Ovary (tissue), 7 donors: ENCODE measurements at regions not wholly inside any gene's neighbourhood (a gene's known extent, or its start where the extent isn't known, plus 50 kb on each side); places are given as distances from the start of the nearest gene placed in this dataset.

Source experiments
- DNase-seq, 5 donors: peaks; one replicate each; pipeline ENCODE4 v3.0.0-alpha.2; 2019 to 2020
- H3K27ac ChIP-seq, 2 donors: fragments of 200-600 bp; one replicate each; pipeline versions ENCODE4 v1.5.1 to v1.8.0; 2019 to 2022
- H3K27me3 ChIP-seq: fragments of 200-600 bp; one replicate; pipeline ENCODE4 v1.8.0; 2022
- H3K36me3 ChIP-seq: fragments of 200-600 bp; sonication (generic); one replicate; pipeline ENCODE4 v1.5.1; 2019
- H3K4me1 ChIP-seq: one replicate; pipeline ENCODE4 v1.8.1; 2013; ENCODE audit warnings: mild to moderate bottlenecking, moderate library complexity; ENCODE audit not compliant: insufficient read depth
- H3K4me3 ChIP-seq: fragments of 200-600 bp; sonication (generic); one replicate; pipeline ENCODE4 v1.5.1; 2017
- H3K9me3 ChIP-seq, 2 donors: fragments of 200-600 bp in 1 of 2; sonication (generic) in 1 of 2; one replicate each; pipeline versions ENCODE4 v1.5.1 to v1.8.1; 2013 to 2019; ENCODE audit warnings: mild to moderate bottlenecking in 1 of 2, moderate library complexity in 1 of 2
- EP300 ChIP-seq: sonication (generic); formaldehyde crosslinking; IDR thresholded peaks from one replicate; pipeline ENCODE4 v1.6.1; 2017; ENCODE audit warnings: antibody characterized with exemption
- POLR2A ChIP-seq: fragments of 450-650 bp; IDR thresholded peaks from one replicate; pipeline ENCODE4 v1.6.1; 2017; ENCODE audit warnings: antibody characterized with exemption, mild to moderate bottlenecking, moderate library complexity
- WGBS, 3 donors: extraction: QIAGEN DNeasy Blood & Tissue Kit in 1 of 3; methylation state at CpG; one replicate each; pipeline versions ENCODE4 v1.1.5 to v1.1.7; 2013 to 2017; 5-methylcytosine and 5-hydroxymethylcytosine counted together
- intact Hi-C, 4 donors: fragments of 100-400 bp; cut with DNase I; formaldehyde crosslinking; loops; one replicate each; pipeline versions ENCODE4 v1.11.0 to v1.15.1; 2022 to 2023
- TF ChIP-seq, protein P1 (sequence below), 3 donors: fragments of 450-650 bp in 2 of 3; fragments of 200-600 bp in 1 of 3; IDR thresholded peaks; one replicate each; pipeline versions ENCODE4 v1.5.1 to v1.8.0; 2016 to 2022; ENCODE audit warnings: antibody characterized with exemption in 3 of 3, mild to moderate bottlenecking in 1 of 3
- donor health status: DM: no; HTN: no; CAD: no; lungs with moderate emphysema.
- donor health status: DM: no; HTN: no; CAD: no.
- donor health status: Bipolar disorder and iron deficiency.
- donor health status: DM: no; HTN: no; CAD: no.
- donor health status: DM: yes; HTN: yes; CAD: no.

DNA sequence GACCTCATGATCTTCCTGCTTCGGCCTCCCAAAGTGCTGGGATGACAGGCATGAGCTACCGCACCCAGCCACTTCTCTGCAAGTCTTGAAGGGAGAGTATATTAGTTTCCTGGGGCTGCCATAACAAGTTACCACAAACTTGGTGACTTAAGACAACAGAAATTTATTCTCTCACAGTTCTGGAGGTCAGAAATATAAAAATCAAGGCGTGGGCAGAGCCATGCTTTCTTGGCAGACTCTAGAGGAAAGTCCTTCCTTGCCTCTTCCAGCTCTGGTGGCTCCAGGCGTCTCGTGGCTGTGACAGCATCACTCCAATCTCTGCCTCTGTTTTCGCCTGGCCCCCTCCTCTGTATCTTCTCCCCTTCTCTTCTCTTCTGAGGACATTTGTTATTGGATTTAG is 110.2 kb upstream of the NAV2 start:
- no peaks in the 10 kb centered on the region for H3K36me3 ChIP-seq
- H3K9me3 ChIP-seq = no peaks in the 10 kb centered on the region
- DNase-seq = no peak
- H3K4me3 ChIP-seq = no peak overlapping the region
- intact Hi-C loops = no loop called here
- H3K4me1 ChIP-seq = no peaks in the 10 kb centered on the region
- no peaks in the 10 kb centered on the region for H3K27me3 ChIP-seq
- TF ChIP-seq, protein P1, sequence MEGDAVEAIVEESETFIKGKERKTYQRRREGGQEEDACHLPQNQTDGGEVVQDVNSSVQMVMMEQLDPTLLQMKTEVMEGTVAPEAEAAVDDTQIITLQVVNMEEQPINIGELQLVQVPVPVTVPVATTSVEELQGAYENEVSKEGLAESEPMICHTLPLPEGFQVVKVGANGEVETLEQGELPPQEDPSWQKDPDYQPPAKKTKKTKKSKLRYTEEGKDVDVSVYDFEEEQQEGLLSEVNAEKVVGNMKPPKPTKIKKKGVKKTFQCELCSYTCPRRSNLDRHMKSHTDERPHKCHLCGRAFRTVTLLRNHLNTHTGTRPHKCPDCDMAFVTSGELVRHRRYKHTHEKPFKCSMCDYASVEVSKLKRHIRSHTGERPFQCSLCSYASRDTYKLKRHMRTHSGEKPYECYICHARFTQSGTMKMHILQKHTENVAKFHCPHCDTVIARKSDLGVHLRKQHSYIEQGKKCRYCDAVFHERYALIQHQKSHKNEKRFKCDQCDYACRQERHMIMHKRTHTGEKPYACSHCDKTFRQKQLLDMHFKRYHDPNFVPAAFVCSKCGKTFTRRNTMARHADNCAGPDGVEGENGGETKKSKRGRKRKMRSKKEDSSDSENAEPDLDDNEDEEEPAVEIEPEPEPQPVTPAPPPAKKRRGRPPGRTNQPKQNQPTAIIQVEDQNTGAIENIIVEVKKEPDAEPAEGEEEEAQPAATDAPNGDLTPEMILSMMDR (IDR thresholded peaks at IDR 0.05) = no peak
- TF ChIP-seq EP300 = no peak
- TF ChIP-seq POLR2A = no peak
- WGBS, 3 donors = 64 to 78% (median 74%) methylated on average over 6 of the region's 6 CpGs
- no peak overlapping the region for H3K27ac ChIP-seq

DNA sequence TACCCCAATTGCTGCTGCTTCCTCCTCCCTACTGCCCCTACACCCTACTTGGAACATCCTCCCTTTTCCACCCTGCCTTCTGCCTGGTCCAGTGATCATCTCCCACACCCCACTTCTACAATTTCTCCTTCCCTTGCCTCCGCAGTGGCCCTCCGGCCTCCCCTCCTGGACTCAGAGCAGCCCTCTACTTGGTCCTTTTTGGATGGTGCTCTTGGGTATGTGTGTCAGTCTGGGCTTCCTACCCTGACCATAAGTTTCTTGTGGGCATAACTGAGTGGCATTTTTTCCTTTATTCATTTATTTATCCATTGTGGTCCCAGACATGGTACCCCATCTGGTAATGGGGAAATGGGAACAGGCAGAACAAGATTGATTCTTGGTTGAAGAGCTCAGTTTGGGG is 111.4 kb upstream of the NAV2 start:
- DNase-seq = no peak
- TF ChIP-seq POLR2A (no peak), EP300 (no peak)
- TF ChIP-seq, protein P1 (IDR thresholded peaks at IDR 0.05) = no peak
- no peaks in the 10 kb centered on the region for H3K27me3 ChIP-seq
- no peaks in the 10 kb centered on the region for H3K9me3 ChIP-seq
- intact Hi-C loops = no loop called here
- 94 to 98% (median 98%) methylated on average over 2 of the region's 2 CpGs for WGBS, 3 donors
- no peak overlapping the region for H3K27ac ChIP-seq
- no peak overlapping the region for H3K4me3 ChIP-seq
- no peaks in the 10 kb centered on the region for H3K36me3 ChIP-seq
- H3K4me1 ChIP-seq = peaks cover under 1% of the 10 kb centered on the region

DNA sequence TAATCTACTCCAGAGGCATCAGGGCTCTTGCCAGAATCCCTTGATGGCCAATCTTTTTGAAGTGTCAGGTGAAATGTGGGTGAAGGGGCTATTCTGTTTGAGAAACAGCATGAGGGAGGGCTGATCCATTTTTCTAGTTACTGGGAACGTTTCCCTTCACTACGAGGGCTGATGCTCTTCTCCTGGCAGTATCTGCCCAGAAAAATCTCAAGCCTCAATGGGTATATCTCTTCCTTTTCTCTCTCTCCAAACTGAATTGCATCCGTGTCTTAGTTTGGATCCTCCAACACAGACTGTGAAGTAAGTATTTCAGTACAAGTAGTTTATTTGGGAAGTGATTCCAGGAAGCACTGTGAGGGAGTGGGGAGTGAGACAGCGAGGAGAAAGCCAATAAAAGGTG is 113.0 kb upstream of the NAV2 start:
- TF ChIP-seq POLR2A = no peak
- TF ChIP-seq, protein P1 (IDR thresholded peaks at IDR 0.05) = no peak
- no peak for TF ChIP-seq EP300
- no peaks in the 10 kb centered on the region for H3K27me3 ChIP-seq
- no peak overlapping the region for H3K27ac ChIP-seq
- H3K9me3 ChIP-seq = no peaks in the 10 kb centered on the region
- peaks cover 4% of the 10 kb centered on the region for H3K4me1 ChIP-seq
- no peaks in the 10 kb centered on the region for H3K36me3 ChIP-seq
- no peak for DNase-seq
- no peak overlapping the region for H3K4me3 ChIP-seq
- intact Hi-C loops = no loop called here
- 55 to 59% (median 56%) methylated on average over 4 of the region's 4 CpGs for WGBS, 3 donors

DNA sequence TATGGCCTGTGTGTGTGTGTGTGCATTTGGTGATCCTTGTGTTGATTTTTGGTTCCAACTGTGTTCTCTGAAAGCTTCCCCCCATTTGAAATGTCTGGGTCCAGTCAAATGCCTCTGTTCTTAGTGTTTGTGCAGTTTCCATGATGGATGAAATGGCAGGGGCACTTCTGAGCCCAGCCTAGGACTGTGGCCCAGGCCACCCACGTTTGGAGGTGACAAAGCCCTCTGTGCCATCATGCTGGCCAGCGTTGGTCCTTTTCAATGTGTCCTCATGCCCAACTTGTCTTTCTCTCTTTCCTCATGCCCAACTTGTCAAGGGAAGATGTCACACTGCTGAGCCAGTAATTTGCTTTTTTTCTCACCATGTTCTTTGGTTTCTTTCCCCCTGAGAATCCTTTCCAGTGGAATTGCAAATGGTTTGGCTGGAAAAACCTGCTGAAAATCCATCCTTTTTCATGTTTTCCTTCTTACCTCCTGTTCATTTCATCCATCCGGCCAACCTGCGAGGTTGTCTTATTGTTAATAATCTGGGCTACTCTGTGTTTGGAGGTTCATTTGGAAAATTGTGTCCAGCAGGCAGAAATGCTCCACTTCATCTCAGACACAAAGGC is 113.7 kb upstream of the NAV2 start:
- no peak overlapping the region for H3K27ac ChIP-seq

More for the DNA sequence above, 113.7 kb upstream of the NAV2 start:
- 88 to 93% (median 91%) methylated on average over 4 of the region's 4 CpGs for WGBS, 3 donors
- no peak for TF ChIP-seq POLR2A
- TF ChIP-seq EP300 = no peak
- TF ChIP-seq, protein P1 (IDR thresholded peaks at IDR 0.05) = no peak
- H3K9me3 ChIP-seq = no peaks in the 10 kb centered on the region
- H3K27me3 ChIP-seq = no peaks in the 10 kb centered on the region
- intact Hi-C loops = no loop called here
- H3K4me1 ChIP-seq = peaks cover 4% of the 10 kb centered on the region
- no peaks in the 10 kb centered on the region for H3K36me3 ChIP-seq
- no peak for DNase-seq
- no peak overlapping the region for H3K4me3 ChIP-seq
